GM21737 (cell line): ENCODE measurements at regions not wholly inside any gene's neighbourhood (a gene's known extent, or its start where the extent isn't known, plus 50 kb on each side); places are given as distances from the start of the nearest gene placed in this dataset.

Experiments
- ATAC-seq: cut with Tn5 transposase; IDR thresholded peaks from one replicate; pipeline ENCODE4 v1.9.1; 2021; ENCODE audit warnings: mild to moderate bottlenecking, moderate library complexity; ENCODE audit not compliant: unreplicated experiment

DNA sequence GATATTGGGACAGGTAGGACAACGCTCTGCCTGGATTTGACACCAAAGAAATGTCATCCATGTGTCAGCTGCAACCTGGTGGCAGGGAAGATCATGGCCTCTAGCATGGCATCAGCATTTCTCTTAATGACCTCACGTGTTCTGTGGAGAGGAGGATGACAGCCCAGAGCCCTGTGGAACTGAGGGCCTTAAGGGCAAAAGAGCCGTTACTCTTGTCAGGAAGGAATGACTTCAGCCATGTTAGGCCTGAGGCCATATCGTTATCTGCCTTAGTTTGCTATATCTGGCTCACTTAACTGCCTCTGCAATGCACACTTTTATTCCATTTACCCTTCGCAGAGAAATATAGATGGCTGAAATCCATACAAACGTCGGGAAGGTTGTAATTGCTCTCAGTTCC is 83.2 kb upstream of the PBX1 start:
- no peak for ATAC-seq

DNA sequence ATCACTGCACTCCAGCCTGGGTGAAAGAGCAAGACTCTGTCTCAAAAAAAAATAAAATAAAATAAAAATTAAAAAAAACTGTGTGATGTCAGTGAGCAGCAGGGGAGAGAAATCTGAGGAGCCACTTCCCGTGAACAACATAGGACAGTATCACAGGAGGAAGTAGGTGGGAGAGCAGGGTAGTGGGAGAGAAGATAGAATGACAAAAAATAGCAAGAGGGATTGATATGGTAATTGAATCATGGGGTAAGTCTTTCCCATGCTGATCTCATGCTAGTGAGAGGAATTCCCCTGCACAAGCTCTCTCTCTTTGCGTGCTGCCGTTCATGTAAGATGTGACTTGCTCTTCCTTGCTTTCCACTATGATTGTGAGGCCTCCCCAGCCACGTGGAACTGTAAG is 81.6 kb upstream of the PBX1 start:
- ATAC-seq, result no peak

GRCh38 chr1:164479242-164479641 is 79.7 kb upstream of the PBX1 start:
- ATAC-seq, result no peak

DNA sequence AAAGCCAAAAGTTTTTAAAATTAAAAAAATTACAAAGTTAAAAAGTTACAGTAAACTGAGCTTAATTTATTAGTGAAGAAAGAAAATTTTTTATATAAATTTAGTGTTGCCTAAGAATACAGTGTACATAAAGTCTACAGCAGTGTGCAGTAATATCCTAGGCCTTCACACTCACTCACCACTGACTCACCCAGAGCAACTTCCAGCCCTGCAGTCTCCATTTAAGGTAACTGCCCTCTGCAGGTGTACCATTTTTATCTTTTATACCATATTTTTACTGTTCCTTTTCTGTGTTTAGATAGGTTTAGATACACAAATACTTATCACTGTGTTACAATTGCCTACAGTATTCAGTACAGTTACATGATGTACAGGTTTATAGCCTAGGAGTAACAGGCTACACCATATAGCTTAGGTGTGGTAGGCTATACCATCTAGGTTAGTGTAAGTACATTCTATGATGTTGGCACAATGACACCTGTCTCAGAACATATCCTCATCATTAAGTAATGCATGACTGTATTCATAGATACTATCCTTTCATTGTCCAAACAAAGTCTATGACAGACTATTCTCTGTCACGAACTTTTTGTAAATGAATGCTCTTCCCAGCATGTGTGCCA is 78.6 kb upstream of the PBX1 start:
- ATAC-seq, result no peak

DNA sequence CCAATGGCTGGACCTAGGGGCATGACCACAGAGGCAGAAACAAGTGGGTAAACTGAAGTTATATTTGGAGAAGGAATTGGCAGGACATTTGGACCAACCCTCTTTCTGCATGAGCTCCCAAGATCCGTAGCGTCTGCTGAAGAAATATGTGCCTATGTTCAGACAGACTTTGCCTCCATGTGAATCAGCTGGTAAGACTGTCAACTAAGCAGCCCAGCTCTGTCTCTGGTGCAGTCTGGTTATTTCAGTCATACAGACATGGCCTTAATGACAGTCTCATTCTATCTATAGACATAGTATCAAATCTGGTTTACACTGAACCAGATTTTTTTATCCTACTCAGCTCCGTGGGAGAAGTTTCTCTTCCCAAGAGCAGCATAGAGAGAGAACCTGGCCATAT is 63.1 kb upstream of the PBX1 start:
- no peak for ATAC-seq

GRCh38 chr1:164498792-164499191 is 60.2 kb upstream of the PBX1 start:
- ATAC-seq, result no peak

GRCh38 chr1:164504749-164505148 is 54.2 kb upstream of the PBX1 start:
- no peak for ATAC-seq
